ENCODE measurements at regions not wholly inside any gene's neighbourhood (a gene's known extent, or its start where the extent isn't known, plus 50 kb on each side); places are given as distances from the start of the nearest gene placed in this dataset.

DNA sequence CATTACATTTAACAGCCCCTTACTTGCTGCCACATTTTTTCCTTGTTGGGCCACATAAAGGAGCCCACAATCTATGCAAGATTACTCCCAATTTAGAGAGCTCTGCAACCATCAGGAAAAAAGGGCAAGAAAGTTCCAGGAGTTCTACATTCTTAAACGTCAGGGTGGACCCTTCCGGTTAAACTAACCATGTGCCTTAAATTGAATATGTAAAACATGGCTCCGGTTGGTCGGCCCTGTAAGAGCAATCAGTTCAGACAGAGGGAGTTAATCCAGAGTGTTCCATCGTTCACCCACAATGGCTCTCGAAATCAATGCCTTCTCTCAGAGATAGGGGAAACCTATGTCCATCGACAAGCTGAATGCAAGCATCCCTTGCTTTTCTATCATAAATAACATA lies 253.7 kb upstream of the PFKP start:
- CTCF ChIA-PET (ENCODE audit: unreplicated experiment), result no interaction called here
- no peaks in the 10 kb centered on the region for H4K20me1 ChIP-seq (ENCODE audit: insufficient read depth, low read length)
- TF ChIP-seq EZH2phosphoT487 (IDR thresholded peaks at IDR 0.05; ENCODE audit: borderline replicate concordance, low read depth, low read length), result no peak
- TF ChIP-seq, protein P1, sequence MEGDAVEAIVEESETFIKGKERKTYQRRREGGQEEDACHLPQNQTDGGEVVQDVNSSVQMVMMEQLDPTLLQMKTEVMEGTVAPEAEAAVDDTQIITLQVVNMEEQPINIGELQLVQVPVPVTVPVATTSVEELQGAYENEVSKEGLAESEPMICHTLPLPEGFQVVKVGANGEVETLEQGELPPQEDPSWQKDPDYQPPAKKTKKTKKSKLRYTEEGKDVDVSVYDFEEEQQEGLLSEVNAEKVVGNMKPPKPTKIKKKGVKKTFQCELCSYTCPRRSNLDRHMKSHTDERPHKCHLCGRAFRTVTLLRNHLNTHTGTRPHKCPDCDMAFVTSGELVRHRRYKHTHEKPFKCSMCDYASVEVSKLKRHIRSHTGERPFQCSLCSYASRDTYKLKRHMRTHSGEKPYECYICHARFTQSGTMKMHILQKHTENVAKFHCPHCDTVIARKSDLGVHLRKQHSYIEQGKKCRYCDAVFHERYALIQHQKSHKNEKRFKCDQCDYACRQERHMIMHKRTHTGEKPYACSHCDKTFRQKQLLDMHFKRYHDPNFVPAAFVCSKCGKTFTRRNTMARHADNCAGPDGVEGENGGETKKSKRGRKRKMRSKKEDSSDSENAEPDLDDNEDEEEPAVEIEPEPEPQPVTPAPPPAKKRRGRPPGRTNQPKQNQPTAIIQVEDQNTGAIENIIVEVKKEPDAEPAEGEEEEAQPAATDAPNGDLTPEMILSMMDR (conservative IDR thresholded peaks at IDR 0.05; ENCODE audit: low read length), result no peak

DNA sequence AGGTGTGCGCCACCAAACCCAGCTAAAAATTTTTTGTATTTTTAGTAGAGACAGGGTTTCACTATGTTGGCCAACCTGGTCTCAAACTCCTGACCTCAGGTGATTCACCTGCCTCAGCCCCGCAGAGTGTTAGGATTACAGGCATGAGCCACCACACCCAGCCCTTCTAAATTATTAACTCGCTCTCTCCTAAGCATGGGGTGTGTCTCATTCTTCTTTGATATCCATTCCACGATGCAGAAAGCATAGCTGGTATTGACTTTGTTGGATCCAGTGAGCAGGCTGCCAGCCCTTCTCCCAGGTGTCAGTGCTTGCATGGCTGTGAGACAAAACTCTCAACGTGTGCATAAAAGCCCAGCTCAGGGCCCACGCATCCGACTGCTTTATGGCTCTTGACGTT lies 254.1 kb upstream of the PFKP start:
- intact Hi-C loops (cut with micrococcal nuclease; ENCODE audit: unreplicated experiment), result no loop called here
- no peak overlapping the region for H3K27ac ChIP-seq (ENCODE audit: low read depth, low read length, poor library complexity, severe bottlenecking)
- DNase-seq (ENCODE audit: low spot score), result no peak
- H3K9me2 ChIP-seq (ENCODE audit: insufficient read depth, low read length), result no peaks in the 10 kb centered on the region
- no peak for TF ChIP-seq EZH2phosphoT487 (IDR thresholded peaks at IDR 0.05; ENCODE audit: borderline replicate concordance, low read depth, low read length)
- TF ChIP-seq, protein P1 (conservative IDR thresholded peaks at IDR 0.05; ENCODE audit: low read length), result no peak
- no peak overlapping the region for H3K4me3 ChIP-seq (ENCODE audit: low read depth, low read length, poor library complexity, severe bottlenecking)
- ChIA-PET POLR2A (no interaction called here), CTCF (ENCODE audit: unreplicated experiment) (no interaction called here)
- no peaks in the 10 kb centered on the region for H3K4me1 ChIP-seq (ENCODE audit: insufficient read depth, low read length, poor library complexity, severe bottlenecking)
- H3K9me3 ChIP-seq (ENCODE audit: low read length), result no peaks in the 10 kb centered on the region
- no peaks in the 10 kb centered on the region for H3K36me3 ChIP-seq (ENCODE audit: insufficient read depth, low read length)
- no peaks in the 10 kb centered on the region for H4K20me1 ChIP-seq (ENCODE audit: insufficient read depth, low read length)
- BruUV-seq (replicated peaks), result no TSS peak
- no peaks in the 10 kb centered on the region for H3K79me2 ChIP-seq (ENCODE audit: insufficient read depth, low read depth, low read length)
- H2AFZ ChIP-seq (ENCODE audit: low read length), result no peak overlapping the region
- H3K4me2 ChIP-seq (ENCODE audit: low read length), result no peak overlapping the region

More for the DNA sequence above, 253.7 kb upstream of the PFKP start:
- Histone ChIP-seq H3K27ac (ENCODE audit: low read depth, low read length, poor library complexity, severe bottlenecking) (no peak overlapping the region), H3K4me3 (ENCODE audit: low read depth, low read length, poor library complexity, severe bottlenecking) (no peak overlapping the region), H3K4me1 (ENCODE audit: insufficient read depth, low read length, poor library complexity, severe bottlenecking) (no peaks in the 10 kb centered on the region), H3K9me3 (ENCODE audit: low read length) (no peaks in the 10 kb centered on the region), H3K79me2 (ENCODE audit: insufficient read depth, low read depth, low read length) (no peaks in the 10 kb centered on the region), H3K4me2 (ENCODE audit: low read length) (no peak overlapping the region), H3K36me3 (ENCODE audit: insufficient read depth, low read length) (no peaks in the 10 kb centered on the region), H2AFZ (ENCODE audit: low read length) (no peak overlapping the region), H3K9me2 (ENCODE audit: insufficient read depth, low read length) (no peaks in the 10 kb centered on the region)
- intact Hi-C loops (cut with micrococcal nuclease; ENCODE audit: unreplicated experiment), result no loop called here
- DNase-seq (ENCODE audit: low spot score), result no peak
- no TSS peak for BruUV-seq (replicated peaks)
- POLR2A ChIA-PET, result interaction anchor here (1.2 to 1.6 kb wide), 2 partner anchors 8 to 15 kb away, joined by 3 to 5 read pairs; no protein-coding TSS in a partner anchor

DNA sequence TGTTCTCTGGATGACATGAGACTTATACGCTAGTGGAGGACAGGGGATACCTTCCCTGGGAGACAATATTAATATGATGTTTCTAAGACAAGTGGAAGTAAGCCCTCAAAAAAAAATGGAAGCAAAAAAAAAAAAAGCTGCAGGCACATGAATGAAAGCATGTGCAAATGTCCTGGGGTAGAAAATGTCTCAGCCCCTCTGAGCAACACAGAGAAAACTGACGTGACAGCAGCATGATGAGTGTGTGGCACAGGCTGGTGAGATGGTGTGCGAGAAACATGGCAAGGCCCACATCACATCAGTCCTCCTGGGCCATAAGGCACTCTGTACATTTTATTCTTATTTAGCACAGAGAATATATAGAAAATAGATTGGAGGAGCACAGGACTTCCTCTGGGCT lies 254.7 kb upstream of the PFKP start:
- no peaks in the 10 kb centered on the region for H3K9me2 ChIP-seq (ENCODE audit: insufficient read depth, low read length)
- no peaks in the 10 kb centered on the region for H3K9me3 ChIP-seq (ENCODE audit: low read length)
- no peak overlapping the region for H3K4me3 ChIP-seq (ENCODE audit: low read depth, low read length, poor library complexity, severe bottlenecking)
- no peaks in the 10 kb centered on the region for H3K79me2 ChIP-seq (ENCODE audit: insufficient read depth, low read depth, low read length)
- no peak overlapping the region for H3K4me2 ChIP-seq (ENCODE audit: low read length)
- DNase-seq (ENCODE audit: low spot score), result no peak
- no peak overlapping the region for H3K27ac ChIP-seq (ENCODE audit: low read depth, low read length, poor library complexity, severe bottlenecking)
- no TSS peak for BruUV-seq (replicated peaks)
- ChIA-PET CTCF (ENCODE audit: unreplicated experiment) (no interaction called here), POLR2A (no interaction called here)
- no peak overlapping the region for H2AFZ ChIP-seq (ENCODE audit: low read length)
- intact Hi-C loops (cut with micrococcal nuclease; ENCODE audit: unreplicated experiment), result no loop called here
- H4K20me1 ChIP-seq (ENCODE audit: insufficient read depth, low read length), result no peaks in the 10 kb centered on the region
- no peaks in the 10 kb centered on the region for H3K4me1 ChIP-seq (ENCODE audit: insufficient read depth, low read length, poor library complexity, severe bottlenecking)
- no peaks in the 10 kb centered on the region for H3K36me3 ChIP-seq (ENCODE audit: insufficient read depth, low read length)
- TF ChIP-seq EZH2phosphoT487 (IDR thresholded peaks at IDR 0.05; ENCODE audit: borderline replicate concordance, low read depth, low read length), result no peak
- TF ChIP-seq, protein P1 (conservative IDR thresholded peaks at IDR 0.05; ENCODE audit: low read length), result no peak
